HG03060 (cell line): ENCODE measurements at regions not wholly inside any gene's neighbourhood (a gene's known extent, or its start where the extent isn't known, plus 50 kb on each side); places are given as distances from the start of the nearest gene placed in this dataset.
"Not testable (repeated sequence)": the region's sequence is repeated elsewhere in the genome, so short reads cannot be mapped to it uniquely, and the experiment has no call there.

Experiments
- ATAC-seq: cut with Tn5 transposase; IDR thresholded peaks from one replicate; pipeline ENCODE4 v1.9.1; 2021; ENCODE audit warnings: low read depth, moderate number of reproducible peaks; ENCODE audit not compliant: unreplicated experiment

- ATAC-seq = no peak
These were observed 222.0 kb downstream of the HS3ST3B1 start for GRCh38 chr17:14522795-14523387.

GRCh38 chr17:14518919-14519318 lies 218.0 kb downstream of the HS3ST3B1 start:
- ATAC-seq = not testable (repeated sequence)

- ATAC-seq = no peak
These were observed 214.1 kb downstream of the HS3ST3B1 start for GRCh38 chr17:14514973-14515372.

GRCh38 chr17:14513835-14514234 lies 213.0 kb downstream of the HS3ST3B1 start:
- no peak for ATAC-seq

- ATAC-seq = no peak
These were observed 209.3 kb downstream of the HS3ST3B1 start for GRCh38 chr17:14510136-14510535.

GRCh38 chr17:14508156-14508555 lies 207.3 kb downstream of the HS3ST3B1 start:
- ATAC-seq = no peak

- no peak for ATAC-seq
These were observed 205.5 kb downstream of the HS3ST3B1 start for GRCh38 chr17:14506364-14506763.

GRCh38 chr17:14505606-14506005 lies 204.7 kb downstream of the HS3ST3B1 start:
- ATAC-seq = no peak

GRCh38 chr17:14499976-14500375 lies 199.1 kb downstream of the HS3ST3B1 start:
- no peak for ATAC-seq

- ATAC-seq = no peak
These were observed 197.9 kb downstream of the HS3ST3B1 start for GRCh38 chr17:14498812-14499211.

- no peak for ATAC-seq
These were observed 193.3 kb downstream of the HS3ST3B1 start for GRCh38 chr17:14494161-14494560.

GRCh38 chr17:14489986-14490385 lies 189.1 kb downstream of the HS3ST3B1 start:
- no peak for ATAC-seq

- ATAC-seq = no peak
These were observed 188.2 kb downstream of the HS3ST3B1 start for GRCh38 chr17:14488958-14489550.

GRCh38 chr17:14487068-14487467 lies 186.2 kb downstream of the HS3ST3B1 start:
- ATAC-seq = no peak

- no peak for ATAC-seq
These were observed 181.8 kb downstream of the HS3ST3B1 start for GRCh38 chr17:14482715-14483114.

- ATAC-seq = no peak
These were observed 180.8 kb downstream of the HS3ST3B1 start for GRCh38 chr17:14481664-14482063.

- ATAC-seq = no peak
These were observed 173.7 kb downstream of the HS3ST3B1 start for GRCh38 chr17:14474591-14474990.

GRCh38 chr17:14471052-14471451 lies 170.2 kb downstream of the HS3ST3B1 start:
- no peak for ATAC-seq

GRCh38 chr17:14470417-14470816 lies 169.5 kb downstream of the HS3ST3B1 start:
- ATAC-seq = no peak

- ATAC-seq = no peak
These were observed 169.1 kb downstream of the HS3ST3B1 start for GRCh38 chr17:14469971-14470370.

GRCh38 chr17:14468858-14469257 lies 168.0 kb downstream of the HS3ST3B1 start:
- ATAC-seq = no peak

GRCh38 chr17:14461227-14461548 lies 160.3 kb downstream of the HS3ST3B1 start:
- no peak for ATAC-seq
